Right ventricle myocardium inferior (tissue), 1 donor: ENCODE measurements at regions not wholly inside any gene's neighbourhood (a gene's known extent, or its start where the extent isn't known, plus 50 kb on each side); places are given as distances from the start of the nearest gene placed in this dataset.
"Not testable (repeated sequence)": the region's sequence is repeated elsewhere in the genome, so short reads cannot be mapped to it uniquely, and the experiment has no call there.

Experiments used
- ATAC-seq: fragments of 200-7000 bp; cut with Tn5 transposase; one replicate; pipeline ENCODE4 v1.9.1; 2020; ENCODE audit warnings: mild to moderate bottlenecking, moderate library complexity
- DNase-seq: peaks from one replicate; pipeline ENCODE4 v3.0.0; 2021; ENCODE audit errors: missing footprints
- intact Hi-C: fragments of 100-400 bp; cut with DNase I; formaldehyde crosslinking; loops from one replicate; pipeline ENCODE4 v1.11.0; 2022
- donor health status: DM: no; HTN: yes; CAD: no; lungs with severe emphysema.

DNA sequence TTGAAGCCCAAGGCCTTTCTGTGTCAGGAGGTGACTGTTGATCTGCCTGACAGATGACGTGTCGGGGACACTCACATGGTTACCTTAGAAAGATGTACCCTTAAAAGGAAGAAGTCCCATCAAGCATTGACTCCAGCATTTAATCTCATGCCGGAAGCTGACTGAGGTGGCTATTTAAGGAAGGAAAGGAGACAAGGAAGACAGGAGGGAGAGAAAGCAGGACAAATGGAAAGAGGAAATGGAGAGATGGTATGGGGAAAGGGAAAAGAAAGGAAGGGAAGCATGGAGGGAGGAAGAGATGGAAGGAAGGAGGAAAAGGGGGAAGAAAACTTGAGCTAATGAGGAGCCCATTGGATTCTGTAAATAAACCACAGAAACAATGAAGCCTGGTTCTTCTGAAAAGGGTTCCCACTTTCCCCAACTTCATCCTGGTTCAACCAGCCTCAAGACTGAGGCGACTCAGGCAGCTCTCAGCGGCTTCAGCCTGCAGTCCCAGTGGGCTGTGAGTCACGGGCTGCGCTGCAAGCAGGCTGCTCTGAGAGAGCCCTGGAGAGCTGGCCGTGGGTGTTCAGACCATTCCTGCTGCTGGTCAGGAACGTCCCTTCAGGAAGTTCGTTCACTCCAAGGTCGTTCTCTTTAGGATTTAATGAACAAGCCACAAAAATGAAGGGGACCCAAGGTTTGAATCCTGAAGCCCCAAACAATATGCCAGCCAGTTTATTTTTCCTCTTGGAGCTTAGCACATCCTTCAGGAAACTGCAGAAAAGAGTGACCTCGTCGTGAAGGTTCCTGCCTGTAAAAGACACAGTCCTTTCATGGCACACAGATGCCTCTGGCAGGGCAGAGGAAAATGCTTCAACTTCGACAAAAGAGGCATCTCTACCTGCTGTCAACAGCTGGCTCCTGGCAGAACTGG lies 69.6 kb upstream of the THBS1 start:
- DNase-seq (peak; percentile 80), ATAC-seq (peak; percentile 91)
- intact Hi-C loops = no loop called here

DNA sequence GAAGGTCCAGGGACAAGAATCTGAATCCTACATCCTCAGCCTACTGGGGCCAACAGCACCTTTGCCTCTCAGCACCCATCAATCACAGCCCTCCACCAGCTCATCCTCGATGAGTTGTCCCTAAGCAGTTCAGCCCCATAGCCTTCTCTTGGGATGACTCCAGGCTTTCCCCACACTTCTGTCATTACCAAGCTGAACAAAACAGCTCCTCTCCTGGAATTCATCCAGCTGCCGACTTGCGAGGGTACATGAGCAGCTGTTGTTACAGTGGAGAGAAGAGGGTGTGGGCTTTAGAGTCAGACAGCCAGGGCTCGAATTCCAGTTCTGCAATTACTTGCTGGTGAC lies 69.0 kb upstream of the THBS1 start:
- intact Hi-C loops = no loop called here
- DNase-seq = peak; percentile 44
- peak; percentile 60 for ATAC-seq

DNA sequence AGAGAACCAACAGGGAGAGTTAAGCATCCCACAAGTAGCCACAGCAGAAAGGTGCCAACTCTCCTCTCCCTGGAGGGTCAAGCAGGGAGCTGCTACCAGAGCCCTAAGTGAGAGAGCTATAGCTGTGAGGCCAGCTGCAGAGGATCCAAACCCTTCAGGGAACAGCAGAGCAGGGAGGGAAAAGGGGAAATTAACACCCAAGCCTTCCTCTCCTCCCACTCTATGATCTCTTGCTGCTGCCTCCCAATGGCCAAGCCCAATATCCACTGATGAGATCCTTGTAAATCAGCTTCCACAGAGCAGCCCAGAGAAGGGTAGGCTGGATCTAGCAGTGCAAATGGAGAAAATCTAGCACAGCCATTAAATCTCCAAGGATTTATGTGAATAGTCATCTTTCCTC lies 68.2 kb upstream of the THBS1 start:
- ATAC-seq (no peak), DNase-seq (peak; percentile 28)
- intact Hi-C loops = no loop called here

DNA sequence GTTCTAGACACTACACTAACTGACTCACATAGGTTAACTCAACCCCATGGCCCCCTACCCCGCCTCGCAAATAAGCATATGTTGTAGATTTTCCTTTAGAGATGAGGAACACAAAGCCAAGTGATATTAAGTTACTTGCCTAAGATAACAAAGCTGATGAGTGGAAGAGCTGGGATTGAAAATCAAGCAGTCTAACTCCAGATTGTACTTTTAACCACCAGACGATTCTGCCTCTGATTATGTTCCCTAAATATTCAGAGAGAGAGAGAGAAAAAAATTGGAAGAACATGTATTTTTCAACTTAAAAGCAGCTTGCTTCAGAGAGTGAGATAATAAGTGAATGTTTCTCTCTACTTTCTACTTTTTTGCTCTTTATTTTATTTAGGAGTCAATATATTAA lies 66.9 kb upstream of the THBS1 start:
- ATAC-seq = no peak
- intact Hi-C loops = no loop called here

DNA sequence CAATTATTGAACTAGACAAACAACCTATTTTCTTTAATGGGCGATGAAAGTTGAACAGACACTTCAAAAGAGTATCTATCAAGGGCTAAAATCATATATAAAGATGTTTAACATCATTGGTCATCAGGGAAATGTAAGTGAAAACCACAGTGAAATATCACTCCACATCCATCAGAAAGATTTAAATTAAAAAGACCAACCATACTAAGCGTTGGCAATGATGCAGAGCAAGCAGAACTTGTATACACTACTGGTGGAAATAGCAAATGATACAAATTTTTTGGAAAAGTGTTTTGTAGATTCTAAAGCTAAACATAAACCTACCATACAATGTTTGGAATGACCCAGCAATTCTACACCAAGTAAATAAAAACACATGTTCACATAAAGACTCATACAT lies 65.9 kb upstream of the THBS1 start:
- intact Hi-C loops = no loop called here
- ATAC-seq (no peak), DNase-seq (no peak)

More for the DNA sequence above, 66.9 kb upstream of the THBS1 start:
- DNase-seq = no peak

DNA sequence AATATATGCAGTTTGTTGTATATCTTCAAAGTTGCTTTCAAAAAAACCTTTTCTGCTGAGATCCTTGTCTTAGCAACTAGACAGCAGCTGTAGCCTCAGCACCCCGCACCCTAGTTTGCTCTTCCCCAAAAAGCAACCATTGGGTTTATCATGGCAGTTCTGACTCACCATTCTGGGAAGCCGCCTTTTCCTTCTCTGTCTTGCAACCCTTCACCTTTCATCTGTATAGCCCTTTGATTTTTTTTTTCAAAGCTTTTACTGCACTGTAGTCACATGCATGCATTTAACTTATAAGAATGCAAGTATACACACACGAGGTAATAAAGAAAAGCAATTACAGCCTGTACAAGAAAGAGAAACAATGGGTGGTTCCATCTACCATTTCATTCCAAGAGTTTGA lies 65.1 kb upstream of the THBS1 start:
- no peak for ATAC-seq
- intact Hi-C loops = no loop called here
- DNase-seq = no peak

DNA sequence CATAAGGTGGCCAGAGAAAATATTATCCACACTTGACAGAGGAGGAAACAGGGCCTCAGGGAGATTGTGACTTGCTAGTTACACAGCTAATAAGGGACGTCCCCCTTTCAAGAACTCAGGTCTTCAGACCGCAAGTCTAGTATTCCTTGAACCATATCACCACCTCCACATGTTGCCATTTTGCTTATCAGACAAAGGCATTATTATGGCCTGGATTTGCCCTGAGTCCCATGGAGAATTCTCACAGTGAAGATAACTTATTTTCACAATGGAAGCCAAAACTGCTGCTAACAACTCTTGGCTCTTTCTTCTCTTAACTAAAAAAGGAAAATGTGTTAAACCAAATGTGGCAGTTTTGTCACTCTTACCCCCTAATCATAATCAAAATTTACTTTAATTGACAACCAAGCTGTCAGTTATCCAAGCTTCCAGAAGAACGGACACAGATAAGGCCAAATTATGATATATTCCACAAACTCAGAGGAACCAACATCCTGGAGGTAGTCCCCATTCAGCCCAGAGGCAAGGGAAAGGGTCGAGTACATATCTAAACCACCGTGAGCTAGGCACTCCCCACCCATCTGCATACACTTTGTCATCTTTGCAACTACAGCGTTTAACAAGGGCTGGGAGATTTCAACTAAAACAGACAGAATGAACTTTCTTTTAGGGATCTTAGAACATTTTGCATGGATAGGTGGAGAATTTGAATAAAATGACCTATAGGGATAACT lies 63.6 kb upstream of the THBS1 start:
- ATAC-seq (no peak), DNase-seq (no peak)

DNA sequence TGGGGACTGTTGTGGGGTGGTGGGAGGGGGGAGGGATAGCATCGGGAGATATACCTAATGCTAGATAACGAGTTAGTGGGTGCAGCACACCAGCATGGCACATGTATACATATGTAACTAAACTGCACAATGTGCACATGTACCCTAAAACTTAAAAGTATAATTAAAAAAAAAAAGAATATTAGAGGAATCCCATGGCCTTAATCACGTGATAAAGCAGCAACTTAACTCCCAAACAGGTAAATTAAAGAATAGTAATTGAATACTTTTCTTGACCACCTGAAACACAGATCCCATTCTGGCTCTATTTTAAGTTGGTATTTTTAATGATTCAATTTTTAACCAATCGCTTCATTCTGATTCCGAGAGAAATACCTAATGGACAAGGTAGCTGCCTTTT lies 56.9 kb upstream of the THBS1 start:
- ATAC-seq, intact Hi-C loops, DNase-seq: not testable (repeated sequence)

More for the DNA sequence above, 63.6 kb upstream of the THBS1 start:
- intact Hi-C loops = no loop called here

DNA sequence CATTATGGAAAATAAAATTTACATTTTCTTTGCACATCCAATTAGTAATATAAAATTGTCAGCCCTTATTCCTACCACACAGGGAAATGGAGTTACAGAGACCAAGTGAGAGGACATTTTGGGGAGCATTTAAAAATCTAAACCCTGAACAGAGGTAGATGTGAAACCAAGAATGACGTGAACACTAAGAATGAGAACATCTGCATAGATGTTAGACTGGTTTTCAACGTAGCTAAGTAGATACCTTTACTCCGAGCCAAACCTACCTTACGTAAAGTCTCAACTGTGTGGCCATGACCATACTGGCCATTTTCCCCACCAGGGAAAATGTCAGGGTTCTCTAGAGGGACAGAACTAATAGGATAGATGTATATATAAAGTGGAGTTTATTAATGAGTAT lies 51.4 kb upstream of the THBS1 start:
- DNase-seq (no peak), ATAC-seq (no peak)
- intact Hi-C loops = no loop called here

DNA sequence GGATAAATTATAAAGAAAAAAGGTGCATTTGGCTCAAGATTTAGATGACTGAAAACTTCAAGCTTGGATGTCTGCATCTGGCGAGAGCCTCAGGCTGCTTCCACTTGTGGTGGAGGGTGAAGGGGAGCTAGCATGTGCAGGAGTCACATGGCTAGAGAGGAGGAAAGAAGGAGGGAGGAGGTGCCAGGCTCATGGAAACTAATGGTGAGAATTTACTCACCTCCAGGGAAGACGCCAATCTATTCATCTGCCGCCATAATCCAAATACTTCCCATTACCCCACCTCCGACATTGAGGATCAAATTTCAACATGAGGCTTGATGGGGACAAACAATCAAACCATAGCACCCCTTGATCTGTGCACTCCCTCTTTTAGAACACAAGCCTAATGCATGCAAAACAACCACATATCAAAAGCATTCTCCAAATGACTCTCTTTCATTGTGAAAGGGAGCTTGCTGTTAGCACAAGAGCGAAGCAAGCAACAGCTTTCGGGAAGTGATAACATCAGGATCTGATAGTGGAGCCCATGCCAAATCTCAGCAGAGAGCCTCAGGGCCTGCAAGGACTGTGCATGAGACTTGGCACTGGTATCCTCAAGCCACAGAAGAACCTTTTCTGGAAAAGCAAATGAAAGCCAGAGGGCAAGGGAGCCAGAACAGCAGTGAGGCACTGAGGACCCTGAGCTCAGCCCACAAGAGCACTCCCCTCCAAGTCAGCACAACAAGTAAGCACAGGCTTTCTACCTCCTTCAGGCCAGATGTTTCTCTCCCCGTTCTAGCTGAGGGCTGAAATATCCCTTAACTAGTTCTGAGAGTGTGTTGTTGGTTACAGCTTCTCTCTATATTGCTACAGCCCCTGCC lies 50.2 kb upstream of the THBS1 start:
- DNase-seq (no peak), ATAC-seq (peak; percentile 42)
- intact Hi-C loops = no loop called here
